Activated CD8-positive, alpha-beta memory T cell treated with anti-CD3 and anti-CD28 coated beads for 36 hours (primary cell): ENCODE measurements at regions not wholly inside any gene's neighbourhood (a gene's known extent, or its start where the extent isn't known, plus 50 kb on each side); places are given as distances from the start of the nearest gene placed in this dataset.
"Not testable (repeated sequence)": the region's sequence is repeated elsewhere in the genome, so short reads cannot be mapped to it uniquely, and the experiment has no call there.

ENCODE experiments used
- CTCF ChIA-PET: fragments of 350-600 bp; sonication (Branson Sonifier 250); formaldehyde crosslinking; loops from one replicate; lab custom pipeline; 2021; ENCODE audit warnings: antibody characterized with exemption; lab: Charles Lee
- POLR2A ChIA-PET: fragments of 350-600 bp; sonication (Branson Sonifier 250); formaldehyde crosslinking; loops from one replicate; lab custom pipeline; 2021; ENCODE audit warnings: antibody characterized with exemption; lab: Charles Lee

DNA sequence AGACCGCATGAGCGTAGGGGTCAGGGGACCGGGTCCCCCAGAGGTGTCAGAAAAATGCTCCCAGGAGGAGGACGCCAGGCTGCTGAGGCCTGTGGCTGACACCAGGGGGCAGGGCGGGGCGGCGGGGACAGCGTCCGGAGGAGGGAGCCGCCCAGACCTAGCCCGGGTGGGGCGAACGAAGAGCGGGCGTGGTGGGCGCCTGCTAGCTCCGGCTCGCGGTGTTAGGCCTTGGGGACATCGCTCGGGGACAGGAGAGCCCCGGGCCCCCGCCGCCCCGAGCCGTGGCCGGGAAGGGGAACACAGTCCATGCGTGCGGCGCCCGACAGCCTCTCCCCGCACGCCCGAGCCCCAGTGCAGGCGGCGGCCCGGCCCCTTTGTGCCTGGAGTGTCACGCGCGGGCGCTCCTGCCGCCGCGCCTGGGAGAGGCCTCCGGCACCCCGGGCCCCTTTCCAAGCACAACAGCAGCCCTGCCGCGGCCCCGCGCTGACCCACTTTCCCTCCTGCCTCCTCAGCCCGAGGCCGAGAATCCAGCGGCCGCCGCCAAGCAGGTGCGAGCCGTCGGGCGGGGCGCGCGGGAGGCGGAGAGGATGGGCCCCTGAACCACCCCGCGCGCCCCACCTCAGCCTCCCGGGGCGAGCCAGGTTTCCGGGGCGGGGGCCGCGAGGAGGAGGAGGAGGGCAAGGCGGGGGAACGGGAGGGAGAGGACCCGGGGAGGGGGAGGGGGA is 111.0 kb upstream of the KLF13 start:
- ChIA-PET CTCF (interaction anchor here (0.6 to 2.4 kb wide), 13 partner anchors 9 to 272 kb away, joined by 3 to 10 read pairs (median 5); partner anchors contain the start of gene KLF13), POLR2A (interaction anchor here (0.5 to 1.6 kb wide), 6 partner anchors 48 to 259 kb away, joined by 3 to 5 read pairs (median 4); partner anchors contain the start of gene KLF13)

DNA sequence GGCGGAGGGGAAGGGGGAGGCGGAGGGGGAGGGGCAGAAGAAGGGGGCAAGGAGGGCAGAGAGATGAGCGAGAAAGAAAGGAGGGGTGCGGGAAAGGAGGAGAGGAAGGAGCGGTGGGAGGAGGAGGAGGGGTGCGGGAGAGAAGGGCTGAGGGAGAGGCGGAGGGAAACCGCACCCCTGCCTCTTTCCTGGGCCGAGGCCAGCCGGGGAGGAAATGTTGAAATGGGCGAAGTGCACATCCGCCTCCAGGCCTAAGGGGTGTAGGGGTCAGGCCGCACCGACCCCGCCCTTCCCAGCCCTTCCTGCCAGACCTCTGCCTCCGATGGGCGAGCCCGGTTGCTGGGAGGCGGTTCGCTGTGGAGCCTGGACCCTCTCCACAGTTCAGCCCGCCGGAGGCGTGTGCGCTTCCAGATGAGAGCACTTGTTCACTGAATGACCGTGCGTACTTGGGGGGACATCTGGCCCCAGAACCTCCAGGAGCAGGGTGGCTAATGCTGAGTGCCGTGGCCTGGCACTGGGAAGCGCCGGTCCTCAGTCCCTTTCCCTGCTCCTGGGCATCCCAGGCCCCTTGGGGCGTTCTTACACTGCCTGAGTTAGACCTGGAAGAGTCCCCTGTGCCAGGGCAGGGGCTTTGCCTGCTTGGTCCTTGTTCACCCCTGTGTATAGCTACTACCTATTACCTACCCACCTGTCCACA is 110.3 kb upstream of the KLF13 start:
- ChIA-PET CTCF (no interaction called here), POLR2A (no interaction called here)

GRCh38 chr15:31217067-31217466 is 109.6 kb upstream of the KLF13 start:
- ChIA-PET POLR2A (no interaction called here), CTCF (no interaction called here)

GRCh38 chr15:31217566-31218270 is 108.9 kb upstream of the KLF13 start:
- ChIA-PET CTCF (no interaction called here), POLR2A (no interaction called here)

- CTCF ChIA-PET, result no interaction called here
- POLR2A ChIA-PET, result no interaction called here
Observed at GRCh38 chr15:31219221-31219620, 107.4 kb upstream of the KLF13 start.

DNA sequence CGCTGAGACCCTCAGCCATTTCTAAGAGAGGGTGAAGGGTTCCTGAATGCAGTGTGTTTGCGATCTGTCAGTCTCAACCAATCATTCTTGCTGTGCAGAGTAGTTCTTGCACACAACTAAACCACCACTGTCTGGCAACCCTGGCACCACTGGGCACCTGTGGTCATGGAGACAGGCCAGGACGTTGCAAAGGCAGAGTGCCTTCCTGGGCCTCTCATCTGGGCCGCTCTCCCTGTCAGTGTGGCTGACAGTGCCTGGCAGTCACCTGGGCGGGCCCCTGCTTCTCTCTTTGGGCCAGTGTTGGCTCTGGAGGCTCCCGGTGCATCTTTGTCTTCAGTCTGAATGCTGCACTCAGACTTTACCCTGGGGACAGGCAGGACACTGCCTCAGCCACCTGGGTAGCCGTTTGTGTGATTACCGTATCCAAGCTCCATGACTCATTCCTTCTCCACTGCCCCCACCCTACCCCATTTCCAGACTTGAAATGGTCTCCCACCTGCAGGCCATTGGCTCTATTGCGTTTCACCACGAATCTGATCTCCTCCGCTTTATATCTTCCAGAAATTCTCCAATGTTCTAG is 104.6 kb upstream of the KLF13 start:
- ChIA-PET POLR2A (no interaction called here), CTCF (no interaction called here)

DNA sequence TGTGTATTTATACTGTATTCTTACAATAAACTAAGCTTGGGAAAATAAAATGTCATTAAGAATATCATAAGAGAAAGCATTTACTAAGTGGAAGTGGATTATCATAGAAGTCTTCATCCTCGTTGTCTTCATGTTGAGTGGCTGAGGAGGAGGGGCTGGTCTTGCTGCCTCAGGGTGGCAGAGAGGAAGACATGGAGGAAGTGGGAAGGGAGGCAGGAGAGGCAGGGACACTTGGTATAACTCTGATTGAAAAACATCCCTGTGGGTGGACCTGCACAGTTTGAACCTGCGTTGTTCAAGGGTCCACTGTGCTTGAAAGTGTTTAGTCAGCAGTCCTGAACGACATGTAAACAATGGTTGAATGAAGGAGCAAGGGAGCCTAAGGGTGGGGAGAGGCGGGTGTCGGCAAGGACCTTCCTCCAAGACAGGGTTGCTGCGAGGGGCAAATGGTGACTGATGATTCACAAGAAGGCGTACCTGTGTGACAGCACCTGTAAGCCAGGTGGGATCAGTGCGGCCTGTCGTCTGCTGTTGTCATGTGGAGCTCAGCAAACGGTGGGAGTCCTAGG is 103.8 kb upstream of the KLF13 start:
- ChIA-PET POLR2A (no interaction called here), CTCF (no interaction called here)

DNA sequence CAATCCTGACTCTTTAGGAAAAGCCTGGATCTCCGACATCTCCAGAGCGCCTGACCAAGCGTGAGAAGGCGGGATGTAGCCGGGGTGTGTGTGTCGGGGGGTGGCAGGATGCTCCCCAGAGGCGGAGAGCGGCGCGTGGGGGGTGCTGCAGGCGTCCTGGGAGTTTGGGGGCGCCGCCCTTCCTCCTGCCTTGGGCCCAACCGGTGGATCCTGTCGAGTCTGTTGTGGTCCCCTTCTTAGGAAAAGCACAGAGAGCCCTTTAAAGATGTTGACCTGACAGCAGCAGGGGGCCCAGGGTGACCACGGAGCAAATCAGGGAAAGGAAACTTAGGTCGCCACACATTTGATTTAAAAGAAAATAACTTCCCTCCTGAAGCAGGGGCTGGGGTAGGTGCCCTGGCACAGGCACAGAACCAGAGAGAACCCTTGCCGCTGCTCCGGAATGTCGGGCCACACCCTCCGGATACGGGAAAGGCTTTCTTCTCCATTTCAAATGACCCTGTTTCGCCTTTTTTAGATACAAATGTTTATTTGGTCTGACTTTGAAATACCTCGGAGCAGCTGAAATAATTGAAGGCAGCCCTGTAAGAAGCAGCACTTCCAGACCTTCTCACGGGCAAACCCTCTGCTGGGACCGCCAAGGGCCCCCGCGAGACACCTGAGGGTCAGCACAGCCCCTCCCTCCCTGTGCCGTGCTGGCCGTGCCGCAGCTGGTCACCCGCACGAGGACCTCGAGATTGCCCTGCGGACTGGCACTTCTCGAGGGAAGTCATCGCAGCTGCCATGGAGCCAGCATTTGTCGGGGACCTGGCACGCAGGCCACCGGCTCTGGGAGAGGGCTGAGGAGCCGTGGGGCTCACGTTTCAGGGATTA is 102.9 kb upstream of the KLF13 start:
- POLR2A ChIA-PET, result no interaction called here
- CTCF ChIA-PET, result no interaction called here

- CTCF ChIA-PET, POLR2A ChIA-PET: not testable (repeated sequence)
Observed at GRCh38 chr15:31224661-31225060, 102.0 kb upstream of the KLF13 start.

DNA sequence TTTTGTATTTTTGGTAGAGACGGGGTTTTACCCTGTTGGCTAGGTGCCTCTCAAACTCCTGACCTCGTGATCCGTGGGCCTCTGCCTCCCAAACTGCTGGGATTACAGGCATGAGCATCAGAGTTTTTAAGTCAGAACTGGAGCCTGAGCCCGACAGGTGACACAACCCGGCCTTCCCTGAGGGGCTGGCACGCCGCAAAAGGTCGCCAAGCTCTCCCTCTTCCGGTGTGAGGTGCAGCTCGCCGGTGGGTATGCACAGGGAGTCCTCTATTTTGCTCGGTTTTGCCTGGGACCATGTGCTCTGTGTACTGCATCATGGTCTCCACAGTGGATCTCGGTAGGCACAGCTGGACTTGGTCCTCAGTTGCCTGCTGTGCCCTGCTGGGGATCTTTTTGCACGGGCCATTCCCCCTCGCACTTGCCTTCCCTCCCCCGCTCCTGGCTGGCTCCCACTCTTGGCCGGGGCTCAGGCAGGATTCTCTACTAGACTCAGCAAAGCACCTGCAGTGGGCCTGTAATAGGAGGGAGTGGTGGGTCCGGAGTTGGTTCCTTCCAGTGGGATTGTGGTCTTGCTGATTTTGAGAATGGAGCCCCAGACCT is 101.2 kb upstream of the KLF13 start:
- ChIA-PET CTCF (no interaction called here), POLR2A (no interaction called here)

- ChIA-PET CTCF (no interaction called here), POLR2A (no interaction called here)
Observed at GRCh38 chr15:31226021-31226420, 100.6 kb upstream of the KLF13 start.

- POLR2A ChIA-PET, result no interaction called here
- CTCF ChIA-PET, result no interaction called here
Observed at GRCh38 chr15:31227235-31227634, 99.4 kb upstream of the KLF13 start.

GRCh38 chr15:31228011-31228484 is 98.6 kb upstream of the KLF13 start:
- ChIA-PET POLR2A (no interaction called here), CTCF (no interaction called here)

GRCh38 chr15:31228980-31229826 is 97.4 kb upstream of the KLF13 start:
- ChIA-PET CTCF (interaction anchor here (1.0 kb wide), 1 partner anchor 100 kb away, joined by 3 read pairs; no protein-coding TSS in a partner anchor), POLR2A (no interaction called here)

DNA sequence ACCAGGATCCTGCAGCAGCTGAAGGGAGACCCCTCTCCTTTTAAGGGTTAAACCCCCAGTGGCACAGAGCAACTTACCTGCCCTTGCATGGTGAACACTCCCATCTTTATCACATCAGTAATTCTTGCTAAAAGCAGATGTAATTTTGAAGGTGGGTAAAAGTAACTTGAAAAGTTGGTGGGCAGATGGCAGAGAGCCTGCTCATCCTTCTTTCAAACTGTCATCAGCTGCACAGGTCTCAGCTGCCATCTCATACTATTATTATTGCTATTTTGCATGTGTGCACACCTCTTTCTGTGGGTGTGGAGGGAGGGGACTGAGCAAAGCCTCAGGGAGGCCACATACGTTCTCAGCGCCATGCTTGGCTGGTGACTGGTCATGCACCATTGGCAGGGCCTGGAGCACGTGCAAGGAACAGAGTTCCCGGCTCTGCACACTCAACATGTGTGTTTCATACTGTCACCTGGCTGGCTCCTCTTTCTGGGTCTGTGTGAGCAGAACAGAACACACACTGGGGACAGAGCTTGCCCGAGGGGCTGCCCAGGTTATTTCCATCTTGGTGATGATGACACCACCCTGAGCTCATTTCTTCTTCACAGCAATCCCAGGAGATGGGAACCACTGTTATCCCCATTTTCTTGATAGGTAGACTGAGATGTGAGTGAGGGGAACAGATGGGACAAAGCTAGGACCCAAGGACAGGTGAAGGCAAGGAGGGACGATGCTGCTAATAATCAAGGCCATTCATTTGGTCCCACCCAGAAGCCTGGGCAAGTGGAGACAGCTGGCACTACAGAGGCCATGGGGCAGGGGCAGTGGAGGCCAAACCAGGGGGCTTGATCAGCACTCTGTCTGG is 95.8 kb upstream of the KLF13 start:
- ChIA-PET CTCF (no interaction called here), POLR2A (no interaction called here)

- CTCF ChIA-PET, result no interaction called here
- POLR2A ChIA-PET, result no interaction called here
Observed at GRCh38 chr15:31234815-31235214, 91.8 kb upstream of the KLF13 start.
